ENCODE measurements at regions not wholly inside any gene's neighbourhood (a gene's known extent, or its start where the extent isn't known, plus 50 kb on each side); places are given as distances from the start of the nearest gene placed in this dataset.

- H3K9ac ChIP-seq (ENCODE audit: low read depth, low read length), result no peak overlapping the region
- H4K8ac ChIP-seq (ENCODE audit: low read depth in 2 of 2, low read length in 2 of 2), result no peak overlapping the region
- ATAC-seq (ENCODE audit: low read depth), result no peak
- CTCF ChIA-PET, result no interaction called here
- H3K14ac ChIP-seq (replicated peaks; ENCODE audit: low read depth, low read length), result no peak overlapping the region
- TF ChIP-seq NFE2L2 (IDR thresholded peaks at IDR 0.05; ENCODE audit: low read depth, low read length) (no peak), BHLHE40 (IDR thresholded peaks at IDR 0.05; ENCODE audit: low read depth, low read length) (no peak), SMC3 (IDR thresholded peaks at IDR 0.05; ENCODE audit: low read depth, low read length) (no peak), RAD21 (IDR thresholded peaks at IDR 0.05; ENCODE audit: low read length) (no peak), MXI1 (IDR thresholded peaks at IDR 0.05; ENCODE audit: borderline replicate concordance, low read depth, low read length) (no peak), MAZ (IDR thresholded peaks at IDR 0.05; ENCODE audit: borderline replicate concordance, low read depth, low read length) (no peak), CTCF (conservative IDR thresholded peaks at IDR 0.05; ENCODE audit: low read depth, low read length) (no peak), MAFK (IDR thresholded peaks at IDR 0.05; ENCODE audit: low read depth, low read length) (no peak), CEBPB (IDR thresholded peaks at IDR 0.05; ENCODE audit: low read depth, low read length) (no peak), USF2 (IDR thresholded peaks at IDR 0.05; ENCODE audit: low read depth, low read length) (no peak), CHD1 (IDR thresholded peaks at IDR 0.05; ENCODE audit: low read depth, low read length) (no peak), POLR2A (IDR thresholded peaks at IDR 0.05; ENCODE audit: low read depth, low read length) (no peak), ELK1 (IDR thresholded peaks at IDR 0.05; ENCODE audit: borderline replicate concordance, low read depth, low read length) (no peak), RCOR1 (IDR thresholded peaks at IDR 0.05; ENCODE audit: insufficient replicate concordance, low read length) (no peak), RFX5 (IDR thresholded peaks at IDR 0.05; ENCODE audit: low read depth, low read length) (no peak), FOS (IDR thresholded peaks at IDR 0.05; ENCODE audit: low read depth, low read length) (no peak)
- dilution Hi-C loops (cut with HindIII; ENCODE audit: low sequenced_read_pairs, unreplicated experiment) (no loop called here), in situ Hi-C loops (cut with MboI; ENCODE audit: low sequenced_read_pairs) (no loop called here), intact Hi-C loops (cut with micrococcal nuclease) (no loop called here)
- no peak overlapping the region for H4K91ac ChIP-seq (ENCODE audit: insufficient read depth, low read depth, low read length)
- H3K9me1 ChIP-seq (ENCODE audit: insufficient read depth, low read length), result no peaks in the 10 kb centered on the region
- peaks cover 9% of the 10 kb centered on the region for H3K9me3 ChIP-seq (ENCODE audit: control insufficient read depth, insufficient read depth, low read length)
- no peak overlapping the region for H4K5ac ChIP-seq (ENCODE audit: low read depth, low read length)
- H3K27ac ChIP-seq (ENCODE audit: insufficient read depth, low read length), result no peak overlapping the region
- H2AK5ac ChIP-seq (ENCODE audit: low read depth, low read length), result no peak overlapping the region
- H2BK5ac ChIP-seq (ENCODE audit: low read depth, low read length, poor library complexity, severe bottlenecking), result no peak overlapping the region
- H2BK20ac ChIP-seq (ENCODE audit: low read depth, low read length), result no peak overlapping the region
- H3K4me1 ChIP-seq (ENCODE audit: control insufficient read depth, insufficient read depth, low read length), result no peaks in the 10 kb centered on the region
- no peak overlapping the region for H3K56ac ChIP-seq (ENCODE audit: extremely low read depth, insufficient read depth, low read length)
- no peak overlapping the region for H3K18ac ChIP-seq (ENCODE audit: low read depth, low read length)
- H3K4ac ChIP-seq (ENCODE audit: low read depth, low read length), result no peak overlapping the region
- no TSS peak for BruUV-seq (replicated peaks)
- H2AK9ac ChIP-seq (replicated peaks; ENCODE audit: low read depth, low read length, poor library complexity), result no peak overlapping the region
- no peaks in the 10 kb centered on the region for H3K79me1 ChIP-seq (ENCODE audit: low read depth in 1 of 2, low read length in 2 of 2)
- no peak overlapping the region for H3K4me3 ChIP-seq (ENCODE audit: insufficient read depth, low read depth, low read length)
- no peak overlapping the region for H3K23ac ChIP-seq (ENCODE audit: low read depth, low read length)
- no peaks in the 10 kb centered on the region for H4K20me1 ChIP-seq (ENCODE audit: insufficient read depth, low read length)
- H3K27me3 ChIP-seq (ENCODE audit: control insufficient read depth, insufficient read depth, low read length), result no peaks in the 10 kb centered on the region
- no peak for DNase-seq
- WGBS, 2 experiments (ENCODE audit: extremely low coverage in 2 of 2, insufficient read length in 1 of 2), result no CpG with 5 or more reads among the region's 4 CpGs
- H2BK15ac ChIP-seq (ENCODE audit: low read depth, low read length), result no peak overlapping the region
- H3K4me2 ChIP-seq (ENCODE audit: low read depth, low read length), result no peak overlapping the region
- no peak overlapping the region for H2BK120ac ChIP-seq (ENCODE audit: low read depth, low read length)
- H2AFZ ChIP-seq (replicated peaks; ENCODE audit: low read length, poor library complexity), result no peak overlapping the region
- H3K36me3 ChIP-seq (ENCODE audit: control insufficient read depth, insufficient read depth, low read length), result no peaks in the 10 kb centered on the region
- POLR2A ChIA-PET (ENCODE audit: unreplicated experiment), result no interaction called here
These were observed 52.1 kb upstream of the SLC44A3 start for GRCh38 chr1:94768036-94768435.
